ENCODE measurements at regions not wholly inside any gene's neighbourhood (a gene's known extent, or its start where the extent isn't known, plus 50 kb on each side); places are given as distances from the start of the nearest gene placed in this dataset.
A peak's percentile ranks its signal among the peaks of the same experiment; 100 is the strongest.

GRCh38 chr2:74046441-74046840 lies 61.7 kb downstream of the TET3 start:
- Histone ChIP-seq H3K9ac (ENCODE audit: low read depth in 1 of 2, low read length in 2 of 2) (no peak overlapping the region), H3K36me3 (ENCODE audit: control insufficient read depth in 1 of 2, insufficient read depth in 2 of 2, low read length in 2 of 2) (peaks cover 4 to 22% of the 10 kb centered on the region in 2 donors), H3K27me3 (ENCODE audit: control insufficient read depth in 1 of 2, insufficient read depth in 2 of 2, low read length in 2 of 2) (no peaks in the 10 kb centered on the region), H3K9me3 (ENCODE audit: control insufficient read depth in 1 of 2, low read length in 2 of 2) (no peaks in the 10 kb centered on the region), H3K4me1 (ENCODE audit: control insufficient read depth in 1 of 2, insufficient read depth in 2 of 2, low read length in 2 of 2) (peaks cover 28 to 54% of the 10 kb centered on the region in 2 donors), H3K27ac (ENCODE audit: low read depth, low read length) (no peak overlapping the region), H3K4me3 (ENCODE audit: low read depth in 1 of 2, low read length in 2 of 2) (no peak overlapping the region)

GRCh38 chr2:74047152-74047551 lies 62.4 kb downstream of the TET3 start:
- Histone ChIP-seq H3K9ac (ENCODE audit: low read depth in 1 of 2, low read length in 2 of 2) (no peak overlapping the region), H3K4me1 (ENCODE audit: control insufficient read depth in 1 of 2, insufficient read depth in 2 of 2, low read length in 2 of 2) (peaks cover 28 to 57% of the 10 kb centered on the region in 2 donors), H3K27ac (ENCODE audit: low read depth, low read length) (no peak overlapping the region), H3K9me3 (ENCODE audit: control insufficient read depth in 1 of 2, low read length in 2 of 2) (no peaks in the 10 kb centered on the region), H3K36me3 (ENCODE audit: control insufficient read depth in 1 of 2, insufficient read depth in 2 of 2, low read length in 2 of 2) (peaks cover 4 to 22% of the 10 kb centered on the region in 2 donors), H3K27me3 (ENCODE audit: control insufficient read depth in 1 of 2, insufficient read depth in 2 of 2, low read length in 2 of 2) (no peaks in the 10 kb centered on the region), H3K4me3 (ENCODE audit: low read depth in 1 of 2, low read length in 2 of 2) (no peak overlapping the region)

GRCh38 chr2:74048147-74048546 lies 63.4 kb downstream of the TET3 start:
- H3K27ac ChIP-seq (ENCODE audit: low read depth, low read length) = no peak overlapping the region
- peaks cover 24 to 48% of the 10 kb centered on the region in 2 donors for H3K4me1 ChIP-seq (ENCODE audit: control insufficient read depth in 1 of 2, insufficient read depth in 2 of 2, low read length in 2 of 2)
- H3K36me3 ChIP-seq (ENCODE audit: control insufficient read depth in 1 of 2, insufficient read depth in 2 of 2, low read length in 2 of 2) = peaks cover 4 to 22% of the 10 kb centered on the region in 2 donors
- H3K9ac ChIP-seq (ENCODE audit: low read depth in 1 of 2, low read length in 2 of 2) = no peak overlapping the region
- no peaks in the 10 kb centered on the region for H3K9me3 ChIP-seq (ENCODE audit: control insufficient read depth in 1 of 2, low read length in 2 of 2)
- no peak overlapping the region for H3K4me3 ChIP-seq (ENCODE audit: low read depth in 1 of 2, low read length in 2 of 2)
- no peaks in the 10 kb centered on the region for H3K27me3 ChIP-seq (ENCODE audit: control insufficient read depth in 1 of 2, insufficient read depth in 2 of 2, low read length in 2 of 2)

GRCh38 chr2:74048843-74049519 lies 64.3 kb downstream of the TET3 start:
- Histone ChIP-seq H3K9ac (ENCODE audit: low read depth in 1 of 2, low read length in 2 of 2) (peak overlapping the region in 1 of 2 donors; percentile 27), H3K36me3 (ENCODE audit: control insufficient read depth in 1 of 2, insufficient read depth in 2 of 2, low read length in 2 of 2) (peaks cover 4 to 22% of the 10 kb centered on the region in 2 donors), H3K27ac (ENCODE audit: low read depth, low read length) (no peak overlapping the region), H3K27me3 (ENCODE audit: control insufficient read depth in 1 of 2, insufficient read depth in 2 of 2, low read length in 2 of 2) (no peaks in the 10 kb centered on the region), H3K9me3 (ENCODE audit: control insufficient read depth in 1 of 2, low read length in 2 of 2) (no peaks in the 10 kb centered on the region), H3K4me3 (ENCODE audit: low read depth in 1 of 2, low read length in 2 of 2) (no peak overlapping the region), H3K4me1 (ENCODE audit: control insufficient read depth in 1 of 2, insufficient read depth in 2 of 2, low read length in 2 of 2) (peaks cover 22 to 42% of the 10 kb centered on the region in 2 donors)

- Histone ChIP-seq H3K27me3 (ENCODE audit: control insufficient read depth in 1 of 2, insufficient read depth in 2 of 2, low read length in 2 of 2) (no peaks in the 10 kb centered on the region), H3K27ac (ENCODE audit: low read depth, low read length) (no peak overlapping the region), H3K4me3 (ENCODE audit: low read depth in 1 of 2, low read length in 2 of 2) (no peak overlapping the region), H3K9me3 (ENCODE audit: control insufficient read depth in 1 of 2, low read length in 2 of 2) (no peaks in the 10 kb centered on the region), H3K4me1 (ENCODE audit: control insufficient read depth in 1 of 2, insufficient read depth in 2 of 2, low read length in 2 of 2) (peaks cover 22 to 36% of the 10 kb centered on the region in 2 donors), H3K36me3 (ENCODE audit: control insufficient read depth in 1 of 2, insufficient read depth in 2 of 2, low read length in 2 of 2) (peaks cover 4 to 22% of the 10 kb centered on the region in 2 donors), H3K9ac (ENCODE audit: low read depth in 1 of 2, low read length in 2 of 2) (no peak overlapping the region)
Measured at GRCh38 chr2:74050151-74050550, 65.4 kb downstream of the TET3 start.

- Histone ChIP-seq H3K27me3 (ENCODE audit: control insufficient read depth in 1 of 2, insufficient read depth in 2 of 2, low read length in 2 of 2) (no peaks in the 10 kb centered on the region), H3K4me1 (ENCODE audit: control insufficient read depth in 1 of 2, insufficient read depth in 2 of 2, low read length in 2 of 2) (peaks cover 22 to 36% of the 10 kb centered on the region in 2 donors), H3K27ac (ENCODE audit: low read depth, low read length) (no peak overlapping the region), H3K4me3 (ENCODE audit: low read depth in 1 of 2, low read length in 2 of 2) (no peak overlapping the region), H3K9ac (ENCODE audit: low read depth in 1 of 2, low read length in 2 of 2) (no peak overlapping the region), H3K36me3 (ENCODE audit: control insufficient read depth in 1 of 2, insufficient read depth in 2 of 2, low read length in 2 of 2) (peaks cover 4 to 20% of the 10 kb centered on the region in 2 donors), H3K9me3 (ENCODE audit: control insufficient read depth in 1 of 2, low read length in 2 of 2) (no peaks in the 10 kb centered on the region)
Measured at GRCh38 chr2:74051504-74051903, 66.8 kb downstream of the TET3 start.

- Histone ChIP-seq H3K9me3 (ENCODE audit: control insufficient read depth in 1 of 2, low read length in 2 of 2) (no peaks in the 10 kb centered on the region), H3K4me3 (ENCODE audit: low read depth in 1 of 2, low read length in 2 of 2) (no peak overlapping the region), H3K9ac (ENCODE audit: low read depth in 1 of 2, low read length in 2 of 2) (no peak overlapping the region), H3K4me1 (ENCODE audit: control insufficient read depth in 1 of 2, insufficient read depth in 2 of 2, low read length in 2 of 2) (peaks cover 22 to 33% of the 10 kb centered on the region in 2 donors), H3K36me3 (ENCODE audit: control insufficient read depth in 1 of 2, insufficient read depth in 2 of 2, low read length in 2 of 2) (peaks cover 4 to 6% of the 10 kb centered on the region in 2 donors), H3K27me3 (ENCODE audit: control insufficient read depth in 1 of 2, insufficient read depth in 2 of 2, low read length in 2 of 2) (no peaks in the 10 kb centered on the region), H3K27ac (ENCODE audit: low read depth, low read length) (no peak overlapping the region)
Measured at GRCh38 chr2:74052732-74053710, 68.3 kb downstream of the TET3 start.

- H3K4me1 ChIP-seq (ENCODE audit: control insufficient read depth in 1 of 2, insufficient read depth in 2 of 2, low read length in 2 of 2) = peaks cover 18 to 22% of the 10 kb centered on the region in 2 donors
- no peaks in the 10 kb centered on the region for H3K9me3 ChIP-seq (ENCODE audit: control insufficient read depth in 1 of 2, low read length in 2 of 2)
- no peak overlapping the region for H3K27ac ChIP-seq (ENCODE audit: low read depth, low read length)
- H3K27me3 ChIP-seq (ENCODE audit: control insufficient read depth in 1 of 2, insufficient read depth in 2 of 2, low read length in 2 of 2) = no peaks in the 10 kb centered on the region
- H3K9ac ChIP-seq (ENCODE audit: low read depth in 1 of 2, low read length in 2 of 2) = no peak overlapping the region
- H3K36me3 ChIP-seq (ENCODE audit: control insufficient read depth in 1 of 2, insufficient read depth in 2 of 2, low read length in 2 of 2) = peaks cover 0 to 2% of the 10 kb centered on the region in 2 donors
- no peak overlapping the region for H3K4me3 ChIP-seq (ENCODE audit: low read depth in 1 of 2, low read length in 2 of 2)
Measured at GRCh38 chr2:74053959-74054715, 69.4 kb downstream of the TET3 start.

GRCh38 chr2:74059137-74059775 lies 74.5 kb downstream of the TET3 start:
- Histone ChIP-seq H3K9ac (ENCODE audit: low read depth in 1 of 2, low read length in 2 of 2) (no peak overlapping the region), H3K4me3 (ENCODE audit: low read depth in 1 of 2, low read length in 2 of 2) (no peak overlapping the region), H3K9me3 (ENCODE audit: control insufficient read depth in 1 of 2, low read length in 2 of 2) (no peaks in the 10 kb centered on the region), H3K4me1 (ENCODE audit: control insufficient read depth in 1 of 2, insufficient read depth in 2 of 2, low read length in 2 of 2) (no peaks in the 10 kb centered on the region), H3K27ac (ENCODE audit: low read depth, low read length) (no peak overlapping the region), H3K27me3 (ENCODE audit: control insufficient read depth in 1 of 2, insufficient read depth in 2 of 2, low read length in 2 of 2) (no peaks in the 10 kb centered on the region), H3K36me3 (ENCODE audit: control insufficient read depth in 1 of 2, insufficient read depth in 2 of 2, low read length in 2 of 2) (peaks cover 0 to 2% of the 10 kb centered on the region in 2 donors)

All from duodenal mucosa (tissue), 2 donors.